ENCODE measurements at regions not wholly inside any gene's neighbourhood (a gene's known extent, or its start where the extent isn't known, plus 50 kb on each side); places are given as distances from the start of the nearest gene placed in this dataset.
"Not testable (repeated sequence)": the region's sequence is repeated elsewhere in the genome, so short reads cannot be mapped to it uniquely, and the experiment has no call there.

DNA sequence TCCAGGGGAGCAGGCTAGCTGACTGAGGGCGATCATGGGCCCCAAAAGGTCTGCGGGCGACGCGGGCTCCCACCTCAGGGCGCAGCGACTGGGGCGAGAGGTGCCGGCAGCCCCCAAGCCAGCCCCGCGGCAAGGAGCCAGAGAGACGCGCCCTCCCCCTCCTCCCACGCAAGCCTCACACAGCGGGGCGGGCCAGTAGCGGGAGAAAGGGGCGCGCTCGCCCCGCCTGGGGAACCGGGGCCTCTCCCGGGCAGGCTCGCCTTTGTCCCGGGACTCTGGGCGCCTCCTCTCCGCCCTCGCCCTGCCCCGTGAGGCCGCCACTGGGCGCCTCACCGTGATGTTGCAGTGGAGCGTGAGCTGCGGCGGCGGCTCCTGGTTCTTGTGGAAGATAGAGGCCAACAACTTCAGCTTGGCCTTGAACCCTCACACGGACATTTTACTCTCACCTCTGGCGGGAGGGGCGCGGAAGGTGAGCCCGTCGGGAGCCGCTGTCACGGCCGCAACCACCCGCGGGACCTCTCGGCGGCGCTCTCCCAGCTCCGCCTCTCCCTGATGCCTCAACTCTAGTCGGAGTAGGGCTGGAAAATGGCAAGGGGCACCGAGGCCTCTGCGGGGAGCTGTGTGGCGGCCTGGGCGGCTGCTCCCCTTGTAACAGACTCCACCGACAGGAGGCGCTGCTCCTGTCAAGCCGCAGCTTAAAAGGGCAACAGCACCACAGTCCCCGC, 100.5 kb upstream of the ZSCAN2 start:
- whole genome bisulfite sequencing (ENCODE audit: insufficient coverage): no CpG with 5 or more reads among the region's 60 CpGs
- H3K4me1 ChIP-seq (ENCODE audit: control insufficient read depth, insufficient read depth, low read length); H3K27me3 ChIP-seq (ENCODE audit: control insufficient read depth, insufficient read depth, low read length); H3K9me3 ChIP-seq (ENCODE audit: control insufficient read depth, insufficient read depth, low read length); H3K27ac ChIP-seq (ENCODE audit: low read depth, low read length); H3K36me3 ChIP-seq (ENCODE audit: control insufficient read depth, insufficient read depth, low read length); DNase-seq (ENCODE audit: low read depth in 4 of 6, low spot score in 6 of 6); H3K4me3 ChIP-seq (ENCODE audit: low read depth, low read length): not testable (repeated sequence)

DNA sequence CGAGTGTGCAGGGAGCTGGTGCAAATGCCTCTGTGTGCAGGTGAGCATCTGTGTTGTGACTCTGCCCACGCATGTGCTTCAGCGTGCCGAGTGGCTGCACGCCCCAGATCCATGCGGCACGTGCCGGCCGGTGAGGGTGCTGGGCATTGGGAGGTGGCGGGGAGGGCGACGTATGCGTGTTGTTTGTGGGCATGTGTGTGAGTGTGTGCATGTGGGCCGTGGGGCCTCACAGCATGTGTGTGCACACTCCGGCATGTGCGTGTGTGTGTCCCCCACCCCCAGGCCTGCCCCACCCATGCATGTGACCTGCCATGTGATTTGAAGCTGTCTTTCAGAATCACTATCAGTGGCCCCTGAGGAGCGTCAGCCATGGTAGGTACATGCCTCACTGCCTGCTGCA, 97.7 kb upstream of the ZSCAN2 start:
- not testable (repeated sequence) for H3K9me3 ChIP-seq (ENCODE audit: control insufficient read depth, insufficient read depth, low read length); H3K4me1 ChIP-seq (ENCODE audit: control insufficient read depth, insufficient read depth, low read length); H3K27me3 ChIP-seq (ENCODE audit: control insufficient read depth, insufficient read depth, low read length); H3K4me3 ChIP-seq (ENCODE audit: low read depth, low read length); H3K27ac ChIP-seq (ENCODE audit: low read depth, low read length); DNase-seq (ENCODE audit: low read depth in 4 of 6, low spot score in 6 of 6); H3K36me3 ChIP-seq (ENCODE audit: control insufficient read depth, insufficient read depth, low read length)
- WGBS (ENCODE audit: insufficient coverage): no CpG with 5 or more reads among the region's 17 CpGs

DNA sequence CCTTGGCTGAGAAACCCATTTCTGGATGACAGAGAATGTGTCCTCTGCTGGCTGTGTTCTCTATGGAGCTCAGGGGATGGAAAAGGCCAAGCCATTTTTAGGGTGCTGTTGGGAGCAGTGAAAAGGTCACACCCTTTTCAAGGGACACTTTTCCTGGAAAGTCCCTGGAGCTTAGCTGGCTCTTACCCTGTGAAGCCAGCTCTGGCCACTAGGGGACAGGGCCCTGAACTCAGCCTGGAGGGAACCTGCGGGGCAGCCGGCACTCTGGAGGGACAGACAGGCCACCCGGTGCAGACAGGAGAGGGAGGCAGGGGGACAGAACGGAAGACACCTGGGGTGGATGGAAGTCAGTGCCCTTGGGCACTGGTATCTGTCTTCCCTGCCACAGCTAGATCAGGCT, 95.3 kb upstream of the ZSCAN2 start:
- not testable (repeated sequence) for H3K9me3 ChIP-seq (ENCODE audit: control insufficient read depth, insufficient read depth, low read length); DNase-seq (ENCODE audit: low read depth in 4 of 6, low spot score in 6 of 6); H3K27me3 ChIP-seq (ENCODE audit: control insufficient read depth, insufficient read depth, low read length); H3K27ac ChIP-seq (ENCODE audit: low read depth, low read length); H3K4me1 ChIP-seq (ENCODE audit: control insufficient read depth, insufficient read depth, low read length); H3K36me3 ChIP-seq (ENCODE audit: control insufficient read depth, insufficient read depth, low read length); H3K4me3 ChIP-seq (ENCODE audit: low read depth, low read length)
- no CpG with 5 or more reads among the region's 4 CpGs for WGBS (ENCODE audit: insufficient coverage)

DNA sequence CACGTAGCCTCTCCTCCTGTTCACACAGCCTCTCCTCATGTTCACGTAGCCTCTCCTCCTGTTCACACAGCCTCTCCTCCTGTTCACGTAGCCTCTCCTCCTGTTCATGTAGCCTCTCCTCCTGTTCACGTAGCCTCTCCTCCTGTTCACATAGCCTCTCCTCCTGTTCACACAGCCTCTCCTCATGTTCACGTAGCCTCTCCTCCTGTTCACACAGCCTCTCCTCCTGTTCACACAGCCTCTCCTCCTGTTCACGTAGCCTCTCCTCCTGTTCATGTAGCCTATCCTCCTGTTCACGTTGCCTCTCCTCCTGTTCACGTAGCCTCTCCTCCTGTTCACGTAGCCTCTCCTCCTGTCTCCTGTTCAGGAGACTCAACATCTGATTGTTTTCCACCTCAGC, 88.5 kb upstream of the ZSCAN2 start:
- DNase-seq (ENCODE audit: low read depth in 4 of 6, low spot score in 6 of 6); H3K27me3 ChIP-seq (ENCODE audit: control insufficient read depth, insufficient read depth, low read length); H3K36me3 ChIP-seq (ENCODE audit: control insufficient read depth, insufficient read depth, low read length); H3K27ac ChIP-seq (ENCODE audit: low read depth, low read length); H3K4me1 ChIP-seq (ENCODE audit: control insufficient read depth, insufficient read depth, low read length); H3K4me3 ChIP-seq (ENCODE audit: low read depth, low read length); H3K9me3 ChIP-seq (ENCODE audit: control insufficient read depth, insufficient read depth, low read length): not testable (repeated sequence)
- no CpG with 5 or more reads among the region's 9 CpGs for WGBS (ENCODE audit: insufficient coverage)

DNA sequence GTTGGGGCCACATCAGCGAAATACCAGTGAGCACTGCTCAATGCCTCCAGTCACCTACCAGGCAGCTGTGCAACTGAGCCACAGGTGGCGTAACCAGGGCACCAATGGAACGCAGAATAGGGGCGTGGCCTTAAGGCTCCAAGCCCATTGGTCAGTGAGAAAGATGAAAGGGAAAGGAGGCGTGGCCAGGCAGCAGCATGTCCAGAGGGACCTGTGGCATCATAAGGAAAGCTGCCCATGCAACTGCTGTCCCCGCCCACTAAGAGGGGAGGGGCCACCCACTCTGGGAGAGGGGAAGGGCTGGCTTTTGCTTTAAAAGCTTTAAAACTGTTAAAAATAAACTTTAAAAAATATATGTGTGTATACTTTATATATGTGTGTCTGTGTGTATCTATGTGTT, 84.0 kb upstream of the ZSCAN2 start:
- H3K4me3 ChIP-seq (ENCODE audit: low read depth, low read length); H3K36me3 ChIP-seq (ENCODE audit: control insufficient read depth, insufficient read depth, low read length); DNase-seq (ENCODE audit: low read depth in 4 of 6, low spot score in 6 of 6): not testable (repeated sequence)

DNA sequence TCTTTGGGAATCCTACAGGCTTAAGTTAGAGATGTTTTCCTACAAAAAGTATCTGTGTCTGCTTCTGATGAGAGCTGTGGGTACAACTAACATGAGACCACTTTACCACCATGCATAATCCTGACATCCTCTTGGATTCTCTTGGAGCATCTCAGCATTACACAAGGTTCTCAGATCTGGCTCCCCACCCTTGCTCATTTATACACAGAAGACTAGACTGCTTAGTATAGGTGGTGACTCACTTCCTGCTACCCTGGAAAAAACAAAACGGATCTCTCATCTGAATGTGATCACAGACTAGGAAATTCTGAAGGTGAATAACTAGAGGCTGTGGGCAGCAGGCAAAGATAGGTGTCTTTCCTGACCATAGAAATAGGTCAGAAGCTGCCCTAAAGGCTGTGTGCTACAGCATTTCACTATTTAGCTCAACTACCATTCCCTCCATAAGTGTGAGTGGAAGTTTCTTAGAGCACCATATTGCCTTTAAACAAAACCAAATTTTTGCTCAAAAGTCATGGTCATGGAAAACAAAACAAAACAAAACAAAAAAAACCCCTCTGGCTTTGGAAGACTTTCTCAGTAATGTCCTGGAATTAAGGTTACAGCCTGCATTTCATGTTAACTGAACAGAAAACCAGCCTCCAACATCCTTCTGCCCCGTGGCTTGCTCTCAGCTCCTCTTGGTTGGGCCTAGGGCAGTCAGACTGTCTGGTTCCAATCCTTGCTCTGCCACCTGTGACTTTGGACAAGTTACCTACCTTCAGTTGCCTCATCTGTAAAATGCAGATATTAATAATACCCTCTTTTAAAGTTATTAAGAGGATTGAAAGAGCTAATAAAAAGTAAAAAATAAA, 75.1 kb upstream of the ZSCAN2 start:
- DNase-seq (ENCODE audit: low read depth in 4 of 6, low spot score in 6 of 6): not testable (repeated sequence)

More for the DNA sequence above, 84.0 kb upstream of the ZSCAN2 start:
- H3K27ac ChIP-seq (ENCODE audit: low read depth, low read length); H3K27me3 ChIP-seq (ENCODE audit: control insufficient read depth, insufficient read depth, low read length); H3K4me1 ChIP-seq (ENCODE audit: control insufficient read depth, insufficient read depth, low read length); H3K9me3 ChIP-seq (ENCODE audit: control insufficient read depth, insufficient read depth, low read length): not testable (repeated sequence)
- WGBS (ENCODE audit: insufficient coverage): no CpG with 5 or more reads among the region's 6 CpGs

DNA sequence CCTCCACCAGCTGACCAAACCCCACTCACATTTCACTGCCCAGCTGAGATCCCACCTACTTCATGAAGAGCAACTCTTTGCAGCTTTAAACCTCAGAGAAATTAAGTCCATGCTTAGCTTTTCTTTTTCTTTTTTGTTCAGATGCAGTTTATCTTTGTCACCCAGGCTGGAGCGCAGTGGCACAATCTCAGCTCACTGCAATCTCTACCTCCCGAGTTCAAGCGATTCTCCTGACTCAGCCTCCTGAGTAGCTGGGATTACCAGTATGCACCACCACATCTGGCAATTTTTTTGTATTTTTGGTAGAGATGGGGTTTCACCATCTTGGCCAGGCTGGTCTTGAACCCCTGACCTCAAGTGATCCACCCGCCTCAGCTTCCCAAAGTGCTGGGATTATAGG, 70.1 kb upstream of the ZSCAN2 start:
- H3K4me3 ChIP-seq (ENCODE audit: low read depth, low read length); H3K9me3 ChIP-seq (ENCODE audit: control insufficient read depth, insufficient read depth, low read length); H3K27me3 ChIP-seq (ENCODE audit: control insufficient read depth, insufficient read depth, low read length); H3K4me1 ChIP-seq (ENCODE audit: control insufficient read depth, insufficient read depth, low read length); DNase-seq (ENCODE audit: low read depth in 4 of 6, low spot score in 6 of 6); H3K27ac ChIP-seq (ENCODE audit: low read depth, low read length); H3K36me3 ChIP-seq (ENCODE audit: control insufficient read depth, insufficient read depth, low read length): not testable (repeated sequence)
- WGBS (ENCODE audit: insufficient coverage): 90% methylated on average over 4 of the region's 4 CpGs

More for the DNA sequence above, 75.1 kb upstream of the ZSCAN2 start:
- not testable (repeated sequence) for H3K27ac ChIP-seq (ENCODE audit: low read depth, low read length); H3K27me3 ChIP-seq (ENCODE audit: control insufficient read depth, insufficient read depth, low read length); H3K9me3 ChIP-seq (ENCODE audit: control insufficient read depth, insufficient read depth, low read length); H3K4me1 ChIP-seq (ENCODE audit: control insufficient read depth, insufficient read depth, low read length); H3K36me3 ChIP-seq (ENCODE audit: control insufficient read depth, insufficient read depth, low read length); H3K4me3 ChIP-seq (ENCODE audit: low read depth, low read length)
- no CpG with 5 or more reads among the region's 2 CpGs for WGBS (ENCODE audit: insufficient coverage)

DNA sequence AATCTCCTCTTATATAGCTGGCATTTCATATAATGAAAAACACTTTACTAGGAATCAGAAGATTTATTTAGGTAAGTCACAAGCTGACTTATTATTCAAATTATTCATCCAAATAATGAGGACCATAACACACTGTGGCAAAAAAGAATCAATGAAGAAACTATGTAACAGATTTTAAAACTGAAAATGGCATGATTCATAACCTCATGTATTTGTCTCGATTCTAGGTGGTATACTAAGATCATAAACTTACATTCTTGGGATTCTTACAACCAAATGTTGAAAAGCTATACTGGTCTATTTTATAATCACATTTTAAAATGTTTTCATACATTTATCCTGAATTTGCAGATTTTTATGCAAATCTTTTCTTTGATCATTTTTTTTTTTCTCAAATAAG, 69.6 kb upstream of the ZSCAN2 start:
- not testable (repeated sequence) for H3K27ac ChIP-seq (ENCODE audit: low read depth, low read length); DNase-seq (ENCODE audit: low read depth in 4 of 6, low spot score in 6 of 6); H3K4me3 ChIP-seq (ENCODE audit: low read depth, low read length); H3K4me1 ChIP-seq (ENCODE audit: control insufficient read depth, insufficient read depth, low read length); H3K27me3 ChIP-seq (ENCODE audit: control insufficient read depth, insufficient read depth, low read length); H3K36me3 ChIP-seq (ENCODE audit: control insufficient read depth, insufficient read depth, low read length); H3K9me3 ChIP-seq (ENCODE audit: control insufficient read depth, insufficient read depth, low read length)
- WGBS (ENCODE audit: insufficient coverage): no CpG with 5 or more reads among the region's 1 CpG

DNA sequence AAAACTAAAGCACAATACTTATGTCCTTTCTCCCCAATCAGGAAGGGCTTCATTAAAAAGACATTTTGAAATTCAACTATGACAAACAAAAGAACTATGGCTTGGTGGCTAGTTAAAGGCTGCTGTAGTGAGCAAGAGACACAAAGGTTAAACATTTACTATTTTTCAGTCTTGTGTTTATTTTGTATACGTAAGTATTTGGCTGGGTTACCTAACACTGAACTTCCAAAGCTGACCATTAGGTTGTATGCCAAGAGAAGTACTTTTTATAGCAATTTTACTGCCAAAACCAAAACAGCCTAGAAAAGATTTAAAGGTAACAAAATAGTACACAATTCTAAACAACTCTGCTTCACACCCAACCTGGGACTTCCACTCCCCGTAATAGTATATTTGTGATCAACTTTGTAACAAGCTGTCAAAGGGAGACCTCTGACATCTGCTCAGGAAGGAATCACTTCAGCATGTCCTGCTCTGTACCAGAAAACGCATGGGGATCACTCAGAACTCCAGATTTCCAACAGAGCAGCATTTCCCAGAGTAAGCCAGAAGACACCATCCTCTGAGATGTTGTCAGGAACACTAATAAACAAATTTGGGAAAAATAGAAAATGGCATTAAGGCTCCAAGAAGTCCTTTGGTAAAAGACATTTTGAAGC, 69.0 kb upstream of the ZSCAN2 start:
- not testable (repeated sequence) for DNase-seq (ENCODE audit: low read depth in 4 of 6, low spot score in 6 of 6); H3K9me3 ChIP-seq (ENCODE audit: control insufficient read depth, insufficient read depth, low read length); H3K4me3 ChIP-seq (ENCODE audit: low read depth, low read length); H3K27me3 ChIP-seq (ENCODE audit: control insufficient read depth, insufficient read depth, low read length); H3K27ac ChIP-seq (ENCODE audit: low read depth, low read length); H3K36me3 ChIP-seq (ENCODE audit: control insufficient read depth, insufficient read depth, low read length); H3K4me1 ChIP-seq (ENCODE audit: control insufficient read depth, insufficient read depth, low read length)
- no CpG with 5 or more reads among the region's 3 CpGs for WGBS (ENCODE audit: insufficient coverage)

All from spinal cord (tissue), 9 donors.